Gastrocnemius medialis (tissue), 4 donors: ENCODE measurements at regions not wholly inside any gene's neighbourhood (a gene's known extent, or its start where the extent isn't known, plus 50 kb on each side); places are given as distances from the start of the nearest gene placed in this dataset.

Experiments used
- ATAC-seq, 2 donors: fragments of 150-250 bp; one replicate each; pipeline ENCODE4 v1.9.1; 2016
- DNase-seq, 2 donors: peaks; one replicate each; pipeline ENCODE4 v3.0.0-alpha.2; 2019
- H3K27ac ChIP-seq, 4 donors: fragments of 200-600 bp; sonication (generic); 1 replicate in 1 of 4; 2 replicates in 3 of 4; pipeline ENCODE4 v1.5.1; 2016 to 2018; ENCODE audit warnings: mild to moderate bottlenecking in 2 of 4, moderate library complexity in 1 of 4
- H3K27me3 ChIP-seq, 3 donors: fragments of 200-600 bp; sonication (generic) in 2 of 3; 1 replicate in 1 of 3; 2 replicates in 2 of 3; pipeline versions ENCODE4 v1.5.1 to v1.6.0; 2016 to 2019; ENCODE audit warnings: mild to moderate bottlenecking in 1 of 3, moderate library complexity in 1 of 3
- H3K36me3 ChIP-seq, 2 donors: fragments of 200-600 bp; sonication (generic) in 1 of 2; one replicate each; pipeline ENCODE4 v1.5.1; 2017 to 2018
- H3K4me1 ChIP-seq, 2 donors: fragments of 200-600 bp; sonication (generic) in 1 of 2; one replicate each; pipeline ENCODE4 v1.5.1; 2016 to 2017; ENCODE audit warnings: mild to moderate bottlenecking in 2 of 2
- H3K4me3 ChIP-seq, 4 donors: fragments of 200-600 bp; sonication (generic) in 3 of 4; 1 replicate in 1 of 4; 2 replicates in 3 of 4; pipeline ENCODE4 v1.5.1; 2016 to 2019; ENCODE audit warnings: mild to moderate bottlenecking in 2 of 4
- H3K9me3 ChIP-seq, 3 donors: fragments of 200-600 bp; sonication (generic) in 2 of 3; 1 replicate in 1 of 3; 2 replicates in 2 of 3; pipeline ENCODE4 v1.5.1; 2016 to 2019
- CTCF ChIP-seq, 5 experiments: fragments of 450-650 bp in 3 of 5; fragments of 200-600 bp in 2 of 5; sonication (generic) in 2 of 5; IDR thresholded peaks in 4 of 5; conservative IDR thresholded peaks in 1 of 5; 1 replicate in 4 of 5; 2 replicates in 1 of 5; pipeline ENCODE4 v1.5.1; 2016 to 2019; ENCODE audit warnings: antibody characterized with exemption in 5 of 5, mild to moderate bottlenecking in 3 of 5, moderate library complexity in 3 of 5
- POLR2A ChIP-seq, 2 donors: fragments of 450-650 bp; IDR thresholded peaks; one replicate each; pipeline ENCODE4 v1.6.1; 2017; ENCODE audit warnings: antibody characterized with exemption in 2 of 2, mild to moderate bottlenecking in 2 of 2, moderate library complexity in 2 of 2
- in situ Hi-C, 4 donors: fragments of 200-750 bp; cut with MboI; loops; one replicate each; pipeline versions ENCODE4 v1.15.0 to v1.8.0; 2017; ENCODE audit warnings: low sequenced_read_pairs in 4 of 4
- intact Hi-C: fragments of 100-400 bp; cut with DNase I; formaldehyde crosslinking; loops from one replicate; pipeline ENCODE4 v1.15.1; 2023; ENCODE audit warnings: low total_unique reads

- ATAC-seq (no peak), DNase-seq (no peak)
- Histone ChIP-seq H3K4me3 (no peak overlapping the region), H3K27ac (no peak overlapping the region), H3K9me3 (no peaks in the 10 kb centered on the region), H3K4me1 (no peaks in the 10 kb centered on the region), H3K36me3 (no peaks in the 10 kb centered on the region), H3K27me3 (no peaks in the 10 kb centered on the region)
- TF ChIP-seq CTCF (IDR thresholded peaks at IDR 0.05 in 4 of 5, conservative IDR thresholded peaks at IDR 0.05 in 1 of 5) (no peak), POLR2A (IDR thresholded peaks at IDR 0.05) (no peak)
- in situ Hi-C loops (no loop called here), intact Hi-C loops (no loop called here)
Measured at GRCh38 chr2:139742216-139743172, 962.3 kb upstream of the NXPH2 start.

- intact Hi-C loops = no loop called here
- Histone ChIP-seq H3K9me3 (no peaks in the 10 kb centered on the region), H3K36me3 (no peaks in the 10 kb centered on the region), H3K4me3 (no peak overlapping the region), H3K27me3 (no peaks in the 10 kb centered on the region), H3K27ac (no peak overlapping the region), H3K4me1 (no peaks in the 10 kb centered on the region)
- ATAC-seq (no peak), DNase-seq (no peak)
- in situ Hi-C loops = no loop called here
- TF ChIP-seq CTCF (IDR thresholded peaks at IDR 0.05 in 4 of 5, conservative IDR thresholded peaks at IDR 0.05 in 1 of 5) = no peak
- no peak for TF ChIP-seq POLR2A (IDR thresholded peaks at IDR 0.05)
Measured at GRCh38 chr2:139737659-139738058, 957.5 kb upstream of the NXPH2 start.

- no peaks in the 10 kb centered on the region for H3K9me3 ChIP-seq
- no peak for TF ChIP-seq CTCF (IDR thresholded peaks at IDR 0.05 in 4 of 5, conservative IDR thresholded peaks at IDR 0.05 in 1 of 5)
- no peak for TF ChIP-seq POLR2A (IDR thresholded peaks at IDR 0.05)
- in situ Hi-C loops = no loop called here
Measured at GRCh38 chr2:139730197-139730596, 950.0 kb upstream of the NXPH2 start.

GRCh38 chr2:139721411-139721995 is 941.3 kb upstream of the NXPH2 start:
- ATAC-seq (no peak), DNase-seq (no peak)
- H3K4me3 ChIP-seq = no peak overlapping the region
- no peaks in the 10 kb centered on the region for H3K9me3 ChIP-seq
- no peaks in the 10 kb centered on the region for H3K4me1 ChIP-seq
- intact Hi-C loops (no loop called here), in situ Hi-C loops (no loop called here)
- H3K36me3 ChIP-seq = no peaks in the 10 kb centered on the region
- H3K27ac ChIP-seq = no peak overlapping the region
- no peaks in the 10 kb centered on the region for H3K27me3 ChIP-seq
- TF ChIP-seq POLR2A (IDR thresholded peaks at IDR 0.05) (no peak), CTCF (IDR thresholded peaks at IDR 0.05 in 4 of 5, conservative IDR thresholded peaks at IDR 0.05 in 1 of 5) (no peak)

More at GRCh38 chr2:139730197-139730596, 950.0 kb upstream of the NXPH2 start:
- Histone ChIP-seq H3K27ac (no peak overlapping the region), H3K4me1 (no peaks in the 10 kb centered on the region), H3K36me3 (no peaks in the 10 kb centered on the region), H3K27me3 (no peaks in the 10 kb centered on the region), H3K4me3 (no peak overlapping the region)
- intact Hi-C loops = no loop called here
- no peak for ATAC-seq
- no peak for DNase-seq
